ENCODE measurements at regions not wholly inside any gene's neighbourhood (a gene's known extent, or its start where the extent isn't known, plus 50 kb on each side); places are given as distances from the start of the nearest gene placed in this dataset.

- TF ChIP-seq, protein P1, sequence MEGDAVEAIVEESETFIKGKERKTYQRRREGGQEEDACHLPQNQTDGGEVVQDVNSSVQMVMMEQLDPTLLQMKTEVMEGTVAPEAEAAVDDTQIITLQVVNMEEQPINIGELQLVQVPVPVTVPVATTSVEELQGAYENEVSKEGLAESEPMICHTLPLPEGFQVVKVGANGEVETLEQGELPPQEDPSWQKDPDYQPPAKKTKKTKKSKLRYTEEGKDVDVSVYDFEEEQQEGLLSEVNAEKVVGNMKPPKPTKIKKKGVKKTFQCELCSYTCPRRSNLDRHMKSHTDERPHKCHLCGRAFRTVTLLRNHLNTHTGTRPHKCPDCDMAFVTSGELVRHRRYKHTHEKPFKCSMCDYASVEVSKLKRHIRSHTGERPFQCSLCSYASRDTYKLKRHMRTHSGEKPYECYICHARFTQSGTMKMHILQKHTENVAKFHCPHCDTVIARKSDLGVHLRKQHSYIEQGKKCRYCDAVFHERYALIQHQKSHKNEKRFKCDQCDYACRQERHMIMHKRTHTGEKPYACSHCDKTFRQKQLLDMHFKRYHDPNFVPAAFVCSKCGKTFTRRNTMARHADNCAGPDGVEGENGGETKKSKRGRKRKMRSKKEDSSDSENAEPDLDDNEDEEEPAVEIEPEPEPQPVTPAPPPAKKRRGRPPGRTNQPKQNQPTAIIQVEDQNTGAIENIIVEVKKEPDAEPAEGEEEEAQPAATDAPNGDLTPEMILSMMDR (conservative IDR thresholded peaks at IDR 0.05 in 1 of 2, IDR thresholded peaks at IDR 0.05 in 1 of 2; ENCODE audit: extremely low read depth in 1 of 2, insufficient read depth in 1 of 2, low read depth in 1 of 2, low read length in 2 of 2), result no peak
- no peak for TF ChIP-seq EZH2 (IDR thresholded peaks at IDR 0.05; ENCODE audit: borderline replicate concordance, low read length)
Observed at GRCh38 chr11:19574916-19575315, 137.7 kb upstream of the NAV2 start.
